HG02798 (cell line): ENCODE measurements at regions not wholly inside any gene's neighbourhood (a gene's known extent, or its start where the extent isn't known, plus 50 kb on each side); places are given as distances from the start of the nearest gene placed in this dataset.
A peak's percentile ranks its signal among the peaks of the same experiment; 100 is the strongest.
"Not testable (repeated sequence)": the region's sequence is repeated elsewhere in the genome, so short reads cannot be mapped to it uniquely, and the experiment has no call there.

Experiments
- ATAC-seq: cut with Tn5 transposase; IDR thresholded peaks from one replicate; pipeline ENCODE4 v1.9.1; 2021; ENCODE audit warnings: mild to moderate bottlenecking; ENCODE audit not compliant: unreplicated experiment, poor library complexity

- not testable (repeated sequence) for ATAC-seq
These were observed 150.6 kb upstream of the ANKRD20A1 start for GRCh38 chr9:67708109-67708508.

GRCh38 chr9:67711429-67711828, 147.3 kb upstream of the ANKRD20A1 start:
- ATAC-seq = not testable (repeated sequence)

- ATAC-seq = not testable (repeated sequence)
These were observed 146.8 kb upstream of the ANKRD20A1 start for GRCh38 chr9:67711931-67712330.

GRCh38 chr9:67712956-67713355, 145.8 kb upstream of the ANKRD20A1 start:
- ATAC-seq = not testable (repeated sequence)

- ATAC-seq = not testable (repeated sequence)
These were observed 140.8 kb upstream of the ANKRD20A1 start for GRCh38 chr9:67717830-67718388.

- ATAC-seq = not testable (repeated sequence)
These were observed 138.2 kb upstream of the ANKRD20A1 start for GRCh38 chr9:67720491-67720890.

GRCh38 chr9:67722460-67723090, 136.2 kb upstream of the ANKRD20A1 start:
- ATAC-seq = peak; percentile 91

- ATAC-seq = not testable (repeated sequence)
These were observed 135.5 kb upstream of the ANKRD20A1 start for GRCh38 chr9:67723185-67723584.

GRCh38 chr9:67724885-67725284, 133.8 kb upstream of the ANKRD20A1 start:
- ATAC-seq = not testable (repeated sequence)

- peak; percentile 82 for ATAC-seq
These were observed 132.3 kb upstream of the ANKRD20A1 start for GRCh38 chr9:67726213-67726988.

- ATAC-seq = not testable (repeated sequence)
These were observed 95.6 kb upstream of the ANKRD20A1 start for GRCh38 chr9:67763133-67763532.

- ATAC-seq = not testable (repeated sequence)
These were observed 86.9 kb upstream of the ANKRD20A1 start for GRCh38 chr9:67771807-67772206.

GRCh38 chr9:67800170-67800569, 58.6 kb upstream of the ANKRD20A1 start:
- not testable (repeated sequence) for ATAC-seq
